Hepatocyte (in vitro differentiated cells): ENCODE measurements at regions not wholly inside any gene's neighbourhood (a gene's known extent, or its start where the extent isn't known, plus 50 kb on each side); places are given as distances from the start of the nearest gene placed in this dataset.

Experiments
- EZH2 ChIP-seq: fragments of 200-600 bp; sonication (generic); IDR thresholded peaks from 2 replicates; pipeline ENCODE4 v1.6.1; 2016; ENCODE audit warnings: antibody characterized with exemption, mild to moderate bottlenecking, borderline replicate concordance
- TF ChIP-seq, protein P1 (sequence below): fragments of 200-600 bp; sonication (generic); IDR thresholded peaks from 2 replicates; pipeline ENCODE4 v1.5.1; 2016; ENCODE audit warnings: antibody characterized with exemption, mild to moderate bottlenecking; ENCODE audit not compliant: poor library complexity

DNA sequence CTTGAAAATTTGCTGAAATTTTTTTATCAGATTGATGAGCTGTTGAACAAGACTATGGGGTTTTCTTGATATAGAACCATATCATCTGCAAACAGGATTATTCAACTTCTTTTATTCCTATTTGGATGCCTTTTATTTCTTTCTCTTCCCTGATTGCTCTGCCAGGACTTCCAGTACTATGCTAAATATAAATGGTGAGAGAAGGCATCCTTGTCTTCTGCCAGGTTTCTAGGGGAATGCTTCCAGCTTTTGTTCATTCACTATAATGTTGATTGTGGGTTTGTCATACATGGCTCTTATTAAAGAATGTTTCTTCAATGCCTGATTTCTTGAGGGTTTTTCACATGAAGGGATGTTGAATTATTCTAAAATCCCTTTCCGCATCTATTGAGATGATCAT, 1139.5 kb downstream of the FAM133A start:
- TF ChIP-seq EZH2 = no peak
- TF ChIP-seq, protein P1, sequence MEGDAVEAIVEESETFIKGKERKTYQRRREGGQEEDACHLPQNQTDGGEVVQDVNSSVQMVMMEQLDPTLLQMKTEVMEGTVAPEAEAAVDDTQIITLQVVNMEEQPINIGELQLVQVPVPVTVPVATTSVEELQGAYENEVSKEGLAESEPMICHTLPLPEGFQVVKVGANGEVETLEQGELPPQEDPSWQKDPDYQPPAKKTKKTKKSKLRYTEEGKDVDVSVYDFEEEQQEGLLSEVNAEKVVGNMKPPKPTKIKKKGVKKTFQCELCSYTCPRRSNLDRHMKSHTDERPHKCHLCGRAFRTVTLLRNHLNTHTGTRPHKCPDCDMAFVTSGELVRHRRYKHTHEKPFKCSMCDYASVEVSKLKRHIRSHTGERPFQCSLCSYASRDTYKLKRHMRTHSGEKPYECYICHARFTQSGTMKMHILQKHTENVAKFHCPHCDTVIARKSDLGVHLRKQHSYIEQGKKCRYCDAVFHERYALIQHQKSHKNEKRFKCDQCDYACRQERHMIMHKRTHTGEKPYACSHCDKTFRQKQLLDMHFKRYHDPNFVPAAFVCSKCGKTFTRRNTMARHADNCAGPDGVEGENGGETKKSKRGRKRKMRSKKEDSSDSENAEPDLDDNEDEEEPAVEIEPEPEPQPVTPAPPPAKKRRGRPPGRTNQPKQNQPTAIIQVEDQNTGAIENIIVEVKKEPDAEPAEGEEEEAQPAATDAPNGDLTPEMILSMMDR = no peak
